HG03135 (cell line): ENCODE measurements at regions not wholly inside any gene's neighbourhood (a gene's known extent, or its start where the extent isn't known, plus 50 kb on each side); places are given as distances from the start of the nearest gene placed in this dataset.
"Not testable (repeated sequence)": the region's sequence is repeated elsewhere in the genome, so short reads cannot be mapped to it uniquely, and the experiment has no call there.

Source experiments
- ATAC-seq: cut with Tn5 transposase; IDR thresholded peaks from one replicate; pipeline ENCODE4 v1.9.1; 2021; ENCODE audit warnings: mild to moderate bottlenecking, moderate library complexity; ENCODE audit not compliant: unreplicated experiment

DNA sequence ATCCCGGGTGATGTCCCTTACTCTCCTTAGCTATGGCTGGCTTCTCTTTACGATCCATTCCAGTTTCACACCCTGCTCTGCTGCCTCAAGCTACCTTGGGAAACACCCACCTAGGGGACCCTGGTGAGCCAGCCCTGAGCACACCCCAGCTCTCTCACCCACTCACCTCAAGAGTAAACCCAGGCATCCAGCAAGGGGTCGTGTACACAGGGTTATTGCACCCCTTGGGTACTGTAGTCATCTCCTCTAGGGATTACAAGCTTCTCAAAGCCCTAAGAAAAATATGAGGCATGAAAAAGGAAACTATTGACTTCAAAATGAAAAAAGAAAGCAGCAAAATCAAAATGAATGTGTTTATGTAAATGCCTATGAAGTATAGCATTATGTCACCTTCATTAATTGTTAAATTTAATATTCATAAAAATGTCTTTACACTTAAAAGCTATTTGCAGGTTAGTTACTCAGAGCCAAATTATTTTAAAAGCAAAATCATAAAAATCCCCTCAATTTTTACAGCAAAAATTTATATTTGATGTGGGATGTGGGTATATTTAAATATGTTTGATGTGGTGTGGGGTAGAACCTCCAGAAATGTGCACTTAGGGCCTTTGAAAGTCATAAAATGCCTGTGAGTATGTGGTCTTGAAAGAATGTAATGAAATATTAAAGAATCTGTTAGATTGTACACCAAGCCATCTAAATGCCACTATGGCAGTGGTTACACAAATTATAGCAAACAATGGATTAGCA is 190.3 kb downstream of the C1orf94 start:
- no peak for ATAC-seq

DNA sequence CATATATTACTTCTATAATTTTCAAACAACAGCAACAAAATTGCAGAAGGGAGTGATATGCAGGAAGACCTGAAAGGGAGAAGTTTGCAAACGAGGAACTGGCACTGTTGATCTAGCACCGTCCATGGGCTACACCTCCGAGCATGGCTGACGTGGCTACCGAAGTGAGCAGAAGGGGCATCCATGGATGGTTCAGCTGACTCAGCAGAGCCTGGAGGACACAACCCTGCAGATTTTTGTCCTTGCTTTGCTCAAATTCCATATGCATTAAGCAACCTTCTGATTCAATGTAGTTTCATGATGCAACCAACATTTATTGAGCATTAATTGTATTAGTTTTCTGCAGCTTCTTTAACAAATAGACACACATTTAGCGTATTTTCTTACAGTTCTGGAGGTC is 191.2 kb downstream of the C1orf94 start:
- ATAC-seq, result no peak

DNA sequence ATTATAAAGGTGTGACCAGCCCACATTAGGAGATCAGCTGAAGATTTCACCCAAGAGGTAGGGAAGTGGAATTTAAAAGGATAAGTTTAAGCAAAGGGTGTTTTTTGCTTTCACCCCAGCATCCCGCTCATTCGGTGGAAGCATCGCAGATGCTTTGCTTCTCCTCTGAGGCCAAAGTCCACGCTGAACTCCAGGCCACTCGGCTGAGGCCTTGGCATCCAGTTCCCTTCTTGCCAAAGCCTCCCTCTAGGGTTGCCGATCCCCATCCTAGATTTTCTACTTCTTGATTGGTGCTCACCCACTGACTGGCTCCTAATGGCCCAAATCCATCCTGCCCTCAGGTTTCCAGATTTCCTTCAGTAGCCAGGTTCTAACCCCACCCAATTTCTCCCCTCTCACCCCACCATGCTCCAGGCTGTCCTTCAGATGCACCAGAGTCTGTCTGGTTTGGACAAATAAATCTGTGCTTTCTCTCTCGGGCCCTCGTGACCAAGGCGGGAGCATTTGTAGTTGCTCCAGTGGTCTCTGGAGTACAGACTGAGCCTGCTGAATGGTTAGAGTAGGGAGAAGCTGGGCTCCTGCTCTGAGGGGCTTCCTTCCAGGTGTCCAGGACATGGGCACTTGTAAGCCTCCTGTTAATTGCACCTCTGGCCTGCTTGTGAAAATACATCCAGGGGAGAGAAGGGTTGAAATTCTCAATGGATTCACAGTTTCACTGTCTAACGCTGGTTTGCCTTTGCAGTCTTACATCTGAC is 193.2 kb downstream of the C1orf94 start:
- ATAC-seq, result no peak

DNA sequence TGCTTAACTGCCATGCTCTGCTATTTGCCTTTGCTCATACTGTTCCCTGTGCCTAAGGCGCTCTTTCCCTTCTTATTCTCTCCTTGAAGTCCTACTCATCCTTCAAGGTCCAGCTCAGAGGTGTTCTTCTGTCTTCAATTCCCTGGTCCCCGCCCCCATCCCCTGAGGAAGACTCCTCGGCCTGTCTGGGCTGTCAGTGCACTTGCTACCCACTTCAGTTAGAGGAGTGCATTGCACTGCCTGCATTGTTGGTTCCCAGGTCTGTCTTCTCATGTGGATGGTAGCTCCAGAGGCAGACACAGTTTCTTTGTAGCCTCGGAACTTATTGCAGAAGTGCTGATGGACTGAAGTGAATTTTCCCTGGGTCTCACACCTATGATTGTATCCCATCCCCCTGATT is 194.0 kb downstream of the C1orf94 start:
- no peak for ATAC-seq

DNA sequence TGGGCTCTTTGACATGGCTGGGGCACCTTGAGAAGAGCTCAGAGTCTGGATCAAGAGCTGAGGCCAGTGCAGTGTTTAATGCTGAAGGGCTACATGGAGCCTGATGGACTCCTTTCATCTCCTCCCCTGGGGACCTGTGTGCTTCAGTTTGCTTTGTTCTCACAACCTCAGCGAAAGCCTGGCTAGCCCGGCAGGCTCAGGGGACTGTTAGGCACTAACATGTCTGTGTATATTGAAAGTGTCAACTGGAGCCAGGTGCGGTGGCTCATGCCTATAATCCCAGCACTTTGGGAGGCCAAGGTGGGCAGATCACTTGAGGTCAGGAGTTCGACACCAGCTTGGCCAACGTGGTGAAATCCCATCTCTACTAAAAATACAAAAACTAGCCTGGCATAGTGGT is 194.5 kb downstream of the C1orf94 start:
- ATAC-seq, result not testable (repeated sequence)

DNA sequence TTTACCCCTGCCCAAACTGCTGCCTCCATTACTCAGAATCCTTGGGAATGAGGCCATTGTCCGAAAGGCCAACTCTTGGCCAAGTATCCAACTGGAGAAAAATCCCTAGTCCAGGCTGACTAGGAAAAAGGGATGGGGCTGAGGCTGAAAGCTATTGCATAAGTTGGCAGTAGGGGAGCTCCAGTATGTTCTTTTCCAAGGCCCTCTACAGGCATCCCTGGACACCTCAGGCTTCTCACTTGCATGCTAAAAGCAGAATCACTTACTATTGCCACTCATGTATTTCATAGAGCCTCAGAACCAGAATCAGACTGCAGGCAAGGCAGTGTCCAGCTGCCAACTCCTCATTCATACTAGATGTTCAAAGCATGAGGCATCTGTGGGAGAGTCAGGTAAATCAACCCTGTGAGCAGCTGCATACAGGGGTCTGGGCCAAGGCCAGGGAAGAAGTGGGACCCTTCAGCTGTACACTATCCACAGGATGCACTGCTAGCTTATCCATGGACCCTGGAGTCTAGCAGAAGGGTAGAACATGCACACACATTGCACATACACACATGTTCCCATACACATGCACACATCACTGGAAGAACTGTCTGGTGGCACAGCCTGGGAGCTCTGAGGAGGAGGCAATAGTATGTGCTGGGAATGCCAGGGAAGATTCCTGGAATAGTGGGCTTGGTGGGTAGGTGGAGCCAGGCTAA is 195.3 kb downstream of the C1orf94 start:
- ATAC-seq, result no peak

DNA sequence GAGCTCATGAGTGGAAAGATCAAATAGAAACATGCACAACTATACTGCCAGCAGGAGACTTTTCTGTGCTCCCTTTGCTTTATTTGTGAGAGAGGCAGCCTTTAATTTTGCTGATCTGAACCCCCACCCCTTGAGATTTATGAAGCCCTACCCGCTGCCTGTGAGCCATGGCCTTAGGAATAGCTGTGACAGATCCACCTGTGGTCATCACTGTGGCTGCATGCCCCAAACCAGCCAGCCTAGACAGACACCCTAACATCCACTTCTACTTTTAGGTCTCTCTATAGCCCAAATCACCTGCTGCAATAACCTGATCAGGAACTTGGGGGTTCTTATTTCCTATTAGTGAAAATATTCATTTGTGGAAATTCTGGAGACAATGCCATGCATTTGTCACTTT is 196.2 kb downstream of the C1orf94 start:
- no peak for ATAC-seq

DNA sequence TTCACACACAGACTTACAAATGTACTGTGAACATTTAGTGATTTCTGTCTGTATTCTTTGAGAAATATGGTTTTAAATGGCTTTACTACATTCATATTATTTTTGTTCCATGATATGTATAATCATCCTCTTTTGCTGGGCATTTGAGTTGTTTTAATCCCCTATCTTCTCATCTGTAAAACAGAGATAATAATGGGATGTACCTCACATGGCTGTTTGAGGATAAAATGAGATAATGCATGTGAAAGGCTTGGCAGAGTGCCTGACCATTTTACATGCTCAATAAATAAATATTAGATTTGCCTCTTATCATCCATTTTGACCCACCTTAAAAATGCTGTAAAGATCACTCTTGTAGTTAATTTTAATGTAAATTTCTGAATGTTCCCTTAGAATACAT is 197.2 kb downstream of the C1orf94 start:
- no peak for ATAC-seq

DNA sequence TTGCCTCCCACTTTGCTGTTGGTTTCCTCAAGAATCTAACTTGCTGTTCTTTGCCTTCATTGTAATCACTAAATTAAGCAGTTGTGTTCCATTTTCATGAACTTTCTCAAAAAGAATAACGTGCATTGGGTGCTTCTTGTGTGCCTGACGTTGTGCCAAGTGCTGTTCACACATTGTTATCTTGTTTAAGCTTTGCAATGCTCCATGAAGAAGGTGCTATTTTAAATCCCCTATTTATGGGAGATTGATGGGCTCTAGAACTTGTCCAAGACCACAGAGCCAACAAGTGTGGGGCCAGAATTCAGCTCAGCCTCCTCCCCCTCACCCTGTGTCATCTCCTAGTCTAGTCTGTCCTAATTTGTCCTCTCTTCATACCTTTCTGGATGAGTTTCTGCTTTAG is 199.8 kb downstream of the C1orf94 start:
- ATAC-seq, result no peak

DNA sequence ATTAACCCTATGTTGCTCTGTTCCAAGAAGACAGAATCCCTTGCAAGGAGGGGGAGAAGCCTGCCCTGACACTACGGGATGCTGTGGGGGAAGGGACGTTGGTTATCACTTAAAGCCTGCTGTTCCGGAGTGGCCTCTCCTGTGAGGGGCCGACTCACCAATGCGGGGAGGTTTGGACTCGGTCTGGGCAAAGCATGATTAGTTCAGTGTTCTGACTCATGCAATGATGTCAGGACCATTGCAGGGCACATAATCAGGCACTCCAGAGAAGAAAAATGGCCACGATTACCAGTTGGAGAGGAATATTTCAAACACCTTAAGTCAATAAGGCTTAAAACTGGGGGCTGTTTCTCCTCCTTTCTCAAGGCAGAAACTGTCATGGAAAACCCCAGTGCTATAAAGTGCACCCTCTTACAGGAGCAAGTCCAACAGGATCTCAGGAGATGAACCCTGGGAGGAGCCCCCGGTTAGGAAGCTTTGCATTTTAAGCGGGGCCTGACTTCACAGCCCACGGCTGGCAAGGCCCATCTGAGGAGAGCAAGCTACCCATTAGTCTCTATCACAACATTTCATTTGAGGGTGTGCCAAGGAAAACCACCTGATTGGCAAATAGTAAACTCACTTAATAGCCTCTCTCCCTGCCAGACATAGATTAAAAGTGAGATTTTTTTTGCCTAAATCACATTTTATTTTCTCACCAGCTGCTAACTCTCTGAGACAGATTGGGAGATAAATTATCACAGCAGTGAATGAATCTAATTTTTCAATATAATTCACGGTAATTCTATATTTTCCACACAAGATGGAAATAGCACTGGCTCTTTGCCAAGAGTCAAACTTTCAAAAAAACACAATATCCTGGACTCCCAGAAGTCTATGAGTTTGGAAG is 202.5 kb downstream of the C1orf94 start:
- no peak for ATAC-seq

DNA sequence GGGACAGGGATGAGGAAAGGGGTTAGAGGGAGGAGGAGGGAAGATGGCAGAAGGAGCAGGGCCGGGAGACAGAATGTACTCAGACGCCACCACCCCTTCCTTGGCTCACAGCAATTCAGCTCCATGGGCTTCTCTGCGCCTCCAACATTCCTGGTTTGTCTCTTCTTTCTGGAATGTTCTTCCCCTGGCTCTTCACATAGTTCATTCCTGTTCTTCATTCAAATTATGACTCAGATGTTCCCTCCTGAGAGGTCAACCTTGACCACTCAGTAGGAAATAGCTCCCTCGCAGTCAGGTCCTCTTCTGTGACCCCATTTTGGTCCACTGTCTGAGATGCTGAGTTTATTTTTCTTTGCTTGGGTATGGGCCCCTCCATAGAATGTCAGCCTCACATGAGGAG is 203.2 kb downstream of the C1orf94 start:
- ATAC-seq, result no peak

DNA sequence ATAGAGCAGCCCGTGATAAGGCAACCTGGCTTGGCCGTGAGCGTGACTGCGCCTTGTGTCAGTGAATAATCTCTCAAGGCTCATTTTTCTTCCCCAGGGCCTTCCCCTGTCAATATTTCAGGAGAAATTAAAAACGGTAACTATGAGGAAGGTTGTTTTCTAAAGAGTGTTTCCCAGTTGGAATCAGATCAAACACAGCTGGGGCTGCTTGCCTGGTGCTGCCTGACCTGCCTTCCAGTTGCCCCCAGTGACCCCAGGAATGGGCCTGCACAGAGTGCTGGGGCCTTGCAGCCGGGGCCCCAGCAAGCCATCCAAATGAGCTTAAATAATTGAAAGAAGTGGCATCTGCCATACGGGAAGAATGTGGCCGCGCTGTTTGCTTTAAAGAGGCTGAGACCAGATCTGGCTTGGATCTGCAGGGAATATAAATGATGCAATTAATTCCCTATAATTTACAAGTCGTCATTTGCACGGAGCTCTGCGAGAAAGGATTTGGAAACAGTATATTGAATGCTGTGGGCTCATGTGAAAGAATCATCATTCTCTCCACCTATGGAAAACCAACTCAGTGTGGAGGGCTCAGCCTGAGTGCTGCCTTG is 203.9 kb downstream of the C1orf94 start:
- ATAC-seq, result no peak

DNA sequence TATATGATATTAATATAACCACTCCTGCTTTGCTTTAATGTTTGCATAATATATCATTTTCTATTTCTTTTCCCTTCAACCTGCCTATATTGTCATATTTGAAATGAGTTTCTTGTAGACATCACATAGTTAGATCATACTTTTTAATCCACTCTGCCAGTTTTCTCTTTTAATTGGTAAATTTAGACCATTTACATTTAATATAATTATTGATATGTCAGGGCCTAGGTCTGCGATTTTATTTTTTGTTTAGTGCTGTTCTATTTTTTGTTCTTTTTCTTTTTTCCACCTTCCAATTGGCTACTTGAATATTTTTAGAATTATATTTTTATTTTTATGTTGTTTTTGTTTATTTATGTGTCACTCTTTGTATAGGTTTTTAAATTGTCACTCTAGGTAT is 213.3 kb downstream of the C1orf94 start:
- no peak for ATAC-seq

DNA sequence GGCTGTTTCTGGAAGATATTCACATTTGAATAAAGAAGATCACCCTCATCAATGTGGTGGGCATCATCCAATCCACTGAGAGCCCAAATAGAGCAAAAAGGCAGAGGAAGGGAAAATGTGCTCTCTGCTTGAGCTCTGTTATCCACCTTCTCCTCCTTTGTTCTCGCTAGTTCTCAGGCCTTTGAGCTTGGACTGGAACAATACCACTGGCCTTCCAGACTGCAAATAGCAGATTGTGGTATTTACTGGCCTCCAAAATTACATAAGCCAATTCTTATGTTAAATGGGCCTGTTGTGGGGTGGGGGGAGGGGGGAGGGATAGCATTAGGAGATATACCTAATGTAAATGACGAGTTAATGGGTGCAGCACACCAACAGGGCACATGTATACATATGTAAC is 219.3 kb downstream of the C1orf94 start:
- no peak for ATAC-seq

DNA sequence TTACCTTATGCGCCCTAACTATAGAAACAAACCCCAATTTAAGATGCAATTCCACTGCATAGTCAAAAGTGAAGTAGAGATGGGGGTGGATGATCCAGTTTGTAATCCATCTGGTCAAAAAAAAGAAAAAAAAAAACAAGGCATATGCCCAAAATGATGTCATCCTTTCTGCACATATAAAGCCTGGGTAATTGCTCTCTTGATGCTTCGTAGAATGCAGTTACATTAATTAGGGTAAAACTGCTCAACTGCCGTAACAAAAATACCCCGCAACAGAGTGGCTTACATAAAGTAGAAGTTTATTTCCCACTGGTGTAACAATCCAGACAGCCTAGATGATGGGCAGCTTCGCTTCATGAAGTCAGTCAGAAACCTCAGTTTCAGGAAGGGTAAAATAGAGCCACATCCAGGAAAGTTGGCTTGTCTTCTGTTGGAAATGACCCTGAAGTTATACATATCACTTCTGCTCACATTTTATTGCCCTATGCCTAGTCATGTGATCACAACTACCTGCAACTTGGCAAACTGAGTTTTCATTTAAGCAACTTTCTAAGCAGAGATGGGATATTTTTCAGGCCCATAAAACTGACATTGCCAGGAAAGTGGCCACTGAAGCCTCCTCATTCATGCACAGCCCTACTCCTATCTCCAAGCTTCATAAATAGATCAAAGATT is 221.7 kb downstream of the C1orf94 start:
- ATAC-seq, result no peak

DNA sequence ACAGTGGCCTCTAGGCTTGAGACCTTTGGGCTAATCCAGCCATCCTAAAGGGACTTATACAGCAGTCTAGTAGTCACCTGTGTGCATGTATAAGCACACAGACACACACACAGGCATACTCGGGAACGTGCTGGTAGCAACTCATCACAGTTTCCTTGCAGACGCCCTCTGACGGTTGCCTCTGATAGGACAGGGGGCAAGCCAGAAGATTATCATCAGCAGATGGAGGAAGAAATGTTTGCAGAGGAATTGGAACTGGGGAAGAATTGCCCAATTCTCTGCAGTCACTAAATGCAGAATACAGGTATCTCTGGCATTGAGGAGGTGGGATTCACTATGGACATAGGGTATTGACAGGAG is 222.2 kb downstream of the C1orf94 start:
- no peak for ATAC-seq

DNA sequence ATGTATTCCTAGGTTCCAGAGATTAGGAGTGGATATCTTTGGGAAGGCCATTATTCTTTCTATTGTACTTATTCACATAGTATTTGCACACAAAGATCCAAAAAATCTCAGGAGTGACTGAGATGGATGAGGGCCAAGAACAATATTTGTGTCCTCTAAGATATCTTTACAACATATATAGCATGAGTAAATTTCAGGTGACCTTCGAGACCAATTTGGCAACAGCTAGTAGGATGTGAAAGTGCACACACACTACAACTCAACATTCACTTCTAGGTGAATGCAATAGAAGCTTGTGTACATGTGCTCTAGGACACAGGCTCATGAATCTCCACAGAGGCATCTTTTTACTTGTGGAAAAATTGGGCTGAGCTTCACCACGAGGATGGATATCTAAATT is 224.0 kb downstream of the C1orf94 start:
- no peak for ATAC-seq

DNA sequence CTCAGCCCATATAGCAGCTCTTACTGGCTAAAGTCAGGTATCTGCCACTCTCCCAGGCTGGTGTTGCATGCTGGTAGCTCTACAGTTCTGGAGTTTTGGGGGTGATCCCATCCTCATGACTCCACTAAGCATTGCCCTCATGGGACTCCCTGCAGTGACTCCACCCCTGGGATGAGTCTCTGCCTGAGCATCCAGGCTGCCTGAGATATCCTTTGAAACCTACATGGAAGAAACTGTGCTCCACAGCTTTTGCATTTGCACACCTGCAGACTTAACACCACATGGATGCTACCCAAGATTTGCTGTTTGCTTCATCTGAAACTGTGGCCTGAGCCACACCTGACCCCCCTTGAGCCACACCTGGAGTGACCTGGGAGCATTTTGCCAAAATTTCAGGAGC is 226.4 kb downstream of the C1orf94 start:
- ATAC-seq, result no peak

DNA sequence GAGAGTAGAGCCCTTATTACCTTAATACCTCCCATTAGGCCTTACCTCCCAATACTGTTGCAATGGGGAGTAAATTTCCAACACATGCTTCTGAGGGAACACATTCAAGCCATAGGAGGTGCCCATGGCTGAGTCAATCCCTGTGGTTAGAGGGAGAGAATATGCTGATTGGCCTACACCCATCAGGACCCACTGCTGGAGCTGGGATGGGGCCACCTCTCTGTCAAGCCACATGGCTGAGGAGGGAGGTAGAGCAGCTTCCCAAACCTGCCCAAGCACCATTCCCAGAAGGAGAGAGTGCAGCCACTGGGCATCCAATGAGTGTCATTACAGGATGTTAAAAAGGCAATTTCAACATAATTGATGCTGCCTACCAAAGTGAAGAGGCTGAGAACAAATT is 228.1 kb downstream of the C1orf94 start:
- no peak for ATAC-seq
